GM18870 (cell line): ENCODE measurements at regions not wholly inside any gene's neighbourhood (a gene's known extent, or its start where the extent isn't known, plus 50 kb on each side); places are given as distances from the start of the nearest gene placed in this dataset.
"Not testable (repeated sequence)": the region's sequence is repeated elsewhere in the genome, so short reads cannot be mapped to it uniquely, and the experiment has no call there.

ENCODE experiments used
- ATAC-seq: cut with Tn5 transposase; IDR thresholded peaks from one replicate; pipeline ENCODE4 v1.9.1; 2021; ENCODE audit warnings: moderate library complexity; ENCODE audit not compliant: unreplicated experiment

- ATAC-seq, result not testable (repeated sequence)
These were observed 173.9 kb upstream of the C1orf87 start for GRCh38 chr1:60247467-60247866.

- ATAC-seq, result no peak
These were observed 171.8 kb upstream of the C1orf87 start for GRCh38 chr1:60245324-60245723.

- no peak for ATAC-seq
These were observed 171.3 kb upstream of the C1orf87 start for GRCh38 chr1:60244906-60245305.

- no peak for ATAC-seq
These were observed 161.7 kb upstream of the C1orf87 start for GRCh38 chr1:60235275-60235674.

GRCh38 chr1:60234776-60235175, 161.2 kb upstream of the C1orf87 start:
- no peak for ATAC-seq

- ATAC-seq, result no peak
These were observed 156.3 kb upstream of the C1orf87 start for GRCh38 chr1:60229821-60230220.

GRCh38 chr1:60228041-60228491, 154.5 kb upstream of the C1orf87 start:
- no peak for ATAC-seq

- no peak for ATAC-seq
These were observed 154.0 kb upstream of the C1orf87 start for GRCh38 chr1:60227601-60228000.

- ATAC-seq, result no peak
These were observed 151.9 kb upstream of the C1orf87 start for GRCh38 chr1:60225486-60225885.

GRCh38 chr1:60224523-60224922, 151.0 kb upstream of the C1orf87 start:
- no peak for ATAC-seq

- no peak for ATAC-seq
These were observed 149.6 kb upstream of the C1orf87 start for GRCh38 chr1:60223158-60223557.

GRCh38 chr1:60222360-60223115, 149.0 kb upstream of the C1orf87 start:
- ATAC-seq, result no peak

GRCh38 chr1:60213253-60213652, 139.7 kb upstream of the C1orf87 start:
- no peak for ATAC-seq

GRCh38 chr1:60196026-60196425, 122.5 kb upstream of the C1orf87 start:
- no peak for ATAC-seq

GRCh38 chr1:60185684-60186083, 112.1 kb upstream of the C1orf87 start:
- ATAC-seq, result no peak

- no peak for ATAC-seq
These were observed 111.0 kb upstream of the C1orf87 start for GRCh38 chr1:60184521-60184920.

GRCh38 chr1:60173729-60174505, 100.3 kb upstream of the C1orf87 start:
- ATAC-seq, result no peak

- no peak for ATAC-seq
These were observed 99.4 kb upstream of the C1orf87 start for GRCh38 chr1:60173006-60173405.

GRCh38 chr1:60171801-60172200, 98.2 kb upstream of the C1orf87 start:
- no peak for ATAC-seq

- no peak for ATAC-seq
These were observed 97.1 kb upstream of the C1orf87 start for GRCh38 chr1:60170709-60171108.

- ATAC-seq, result no peak
These were observed 95.6 kb upstream of the C1orf87 start for GRCh38 chr1:60169206-60169605.

GRCh38 chr1:60162936-60163335, 89.4 kb upstream of the C1orf87 start:
- ATAC-seq, result no peak
